H1 (cell line): ENCODE measurements at regions not wholly inside any gene's neighbourhood (a gene's known extent, or its start where the extent isn't known, plus 50 kb on each side); places are given as distances from the start of the nearest gene placed in this dataset.

Experiments
- BRCA1 ChIP-seq: IDR thresholded peaks from 2 replicates; pipeline ENCODE4 v1.6.1; 2012; ENCODE audit warnings: low read depth, low read length, improper control_type of control experiment
- NANOG ChIP-seq: IDR thresholded peaks from 2 replicates; pipeline ENCODE4 v1.6.1; 2011; ENCODE audit warnings: low read length, low read depth, mild to moderate bottlenecking, inconsistent platforms; ENCODE audit not compliant: insufficient read depth, poor library complexity, severe bottlenecking

GRCh38 chr21:35420656-35421055 is 371.6 kb upstream of the RUNX1 start (continued):
- no peak for TF ChIP-seq BRCA1
- TF ChIP-seq NANOG, result no peak
